CD1c-positive myeloid dendritic cell (primary cell): ENCODE measurements at regions not wholly inside any gene's neighbourhood (a gene's known extent, or its start where the extent isn't known, plus 50 kb on each side); places are given as distances from the start of the nearest gene placed in this dataset.
"Not testable (repeated sequence)": the region's sequence is repeated elsewhere in the genome, so short reads cannot be mapped to it uniquely, and the experiment has no call there.

ENCODE experiments used
- DNase-seq: peaks from one replicate; pipeline ENCODE4 v3.0.0-alpha.2; 2016; ENCODE audit errors: extremely low spot score

DNA sequence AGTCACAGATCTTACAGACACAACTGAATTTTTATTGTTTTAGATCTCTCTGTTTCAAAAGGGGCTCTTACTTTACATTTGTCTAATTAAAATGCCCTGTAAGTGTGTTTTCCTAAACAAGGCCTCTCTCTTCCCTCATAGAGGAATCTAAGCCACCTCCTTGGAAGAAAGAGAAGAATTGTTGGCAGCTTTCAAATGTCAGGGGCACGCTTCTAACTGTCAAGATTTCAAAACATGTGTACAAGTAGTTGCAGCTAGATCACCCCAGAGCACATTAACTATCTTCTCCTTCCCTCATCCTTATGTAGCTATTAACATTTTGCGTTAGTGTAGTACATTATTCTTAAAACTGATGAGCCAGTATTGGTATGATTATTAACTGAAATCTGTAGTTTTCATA lies 266.5 kb upstream of the BOD1L1 start:
- DNase-seq: no peak

DNA sequence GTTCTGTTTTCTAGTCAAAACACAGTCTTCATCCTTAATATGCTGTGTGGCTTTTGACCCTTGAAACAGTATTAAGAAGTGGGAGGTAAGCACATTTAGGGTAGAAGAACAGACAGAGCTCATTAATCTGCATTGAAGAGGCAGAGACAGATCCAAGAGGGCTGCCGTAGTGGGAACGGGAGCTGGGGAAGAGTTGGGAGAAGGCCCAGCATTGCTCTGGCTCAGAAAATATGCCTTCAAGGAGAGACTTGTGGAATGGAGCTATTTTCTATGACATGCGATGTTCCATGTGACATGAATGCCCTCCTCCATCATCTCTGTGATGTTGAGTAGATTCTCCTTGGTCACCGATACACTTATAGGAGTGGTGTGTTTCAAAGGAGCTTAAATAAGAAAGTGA lies 273.3 kb upstream of the BOD1L1 start:
- no peak for DNase-seq

DNA sequence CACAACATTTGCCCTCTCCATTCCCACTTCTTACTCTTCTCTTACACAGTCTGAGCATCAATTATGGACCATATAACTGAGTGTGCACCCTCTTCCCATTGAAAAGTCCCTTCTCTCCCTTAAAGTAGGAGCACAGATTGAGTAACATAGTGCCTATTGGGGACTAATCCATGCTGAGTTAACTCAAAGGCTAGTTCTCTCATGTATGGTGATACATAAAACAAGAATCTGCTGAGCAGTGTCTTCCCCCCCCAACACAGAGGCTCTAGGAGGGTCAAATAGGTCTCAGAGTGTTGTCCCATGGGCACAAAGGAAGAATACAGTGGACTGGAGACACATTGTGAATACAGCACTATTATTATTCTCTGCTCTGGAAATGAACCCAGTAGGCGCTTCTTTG lies 274.6 kb upstream of the BOD1L1 start:
- no peak for DNase-seq

DNA sequence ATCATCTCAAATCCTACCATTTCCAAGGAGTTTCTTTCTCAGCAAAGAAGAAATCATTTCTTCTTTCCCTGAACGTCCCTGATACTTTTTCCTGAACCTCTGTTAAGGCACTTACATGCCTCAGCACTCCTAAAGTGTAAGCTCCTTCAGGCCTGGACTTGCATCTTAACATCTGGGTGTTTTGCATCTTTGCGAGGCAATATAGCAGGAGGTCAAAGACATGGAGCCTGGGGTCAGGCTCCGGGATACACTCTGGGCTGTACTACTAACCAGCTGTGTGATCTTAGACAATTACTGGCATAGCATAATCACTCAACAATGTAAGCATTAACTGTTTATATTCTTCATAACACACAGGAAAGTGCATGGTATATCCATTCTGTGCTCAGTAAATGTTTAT lies 275.5 kb upstream of the BOD1L1 start:
- DNase-seq: no peak

DNA sequence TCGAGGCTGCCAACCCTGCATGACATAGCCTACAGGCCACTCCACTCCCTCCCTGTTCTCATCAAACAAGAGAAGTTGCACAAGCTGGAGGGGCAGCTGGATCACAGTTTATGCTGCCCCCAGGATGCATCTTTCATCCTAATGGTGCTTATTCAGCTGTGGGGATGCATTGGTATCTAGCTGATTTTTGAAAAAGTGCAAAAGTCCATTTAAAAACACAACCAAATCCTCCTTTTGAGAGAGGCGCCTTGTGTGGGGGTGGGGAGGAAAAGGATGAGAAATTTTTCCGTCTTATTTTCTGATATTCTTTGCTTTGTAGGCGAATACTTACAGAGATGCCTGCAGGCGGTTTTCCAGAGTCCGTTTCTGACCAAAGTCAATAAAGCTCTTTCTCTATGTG lies 276.4 kb upstream of the BOD1L1 start:
- DNase-seq: no peak

DNA sequence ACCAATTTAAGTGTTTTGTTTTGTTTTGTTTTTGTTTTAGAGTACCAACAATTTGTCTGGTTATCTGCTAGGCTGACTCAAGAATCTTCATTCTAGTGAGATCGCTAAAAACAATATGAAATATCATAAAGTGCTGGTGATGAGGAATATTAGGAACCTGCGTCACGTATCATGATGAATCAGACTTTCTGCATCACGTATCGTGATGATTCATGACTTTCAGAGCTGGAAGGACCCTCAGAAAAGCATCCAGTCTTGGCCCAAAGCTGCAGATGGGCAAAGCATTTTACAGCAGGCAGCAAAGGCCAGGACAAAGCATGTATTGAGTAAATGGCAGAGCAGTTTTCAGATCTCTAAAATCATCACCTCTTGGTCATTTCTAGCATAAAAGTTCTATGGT lies 278.0 kb upstream of the BOD1L1 start:
- no peak for DNase-seq

DNA sequence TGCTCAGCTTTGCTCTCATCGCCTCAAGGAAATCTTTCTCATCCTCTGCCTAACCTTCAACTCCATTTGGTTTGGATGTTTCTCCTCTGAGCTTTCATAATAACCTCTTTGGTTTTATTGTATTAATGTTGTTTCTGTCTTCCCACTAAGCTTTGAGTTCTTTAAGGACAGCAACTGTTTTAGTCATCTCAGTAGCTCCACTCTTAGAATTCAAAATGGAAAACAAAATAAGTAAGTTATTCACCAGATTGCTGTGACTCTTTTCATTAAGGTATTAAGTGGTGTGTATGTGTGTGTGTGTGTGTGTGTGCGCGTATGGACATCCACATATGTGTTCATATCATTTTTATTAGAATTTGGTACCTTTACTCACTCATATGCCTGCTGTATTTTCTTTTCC lies 279.2 kb upstream of the BOD1L1 start:
- DNase-seq: no peak

DNA sequence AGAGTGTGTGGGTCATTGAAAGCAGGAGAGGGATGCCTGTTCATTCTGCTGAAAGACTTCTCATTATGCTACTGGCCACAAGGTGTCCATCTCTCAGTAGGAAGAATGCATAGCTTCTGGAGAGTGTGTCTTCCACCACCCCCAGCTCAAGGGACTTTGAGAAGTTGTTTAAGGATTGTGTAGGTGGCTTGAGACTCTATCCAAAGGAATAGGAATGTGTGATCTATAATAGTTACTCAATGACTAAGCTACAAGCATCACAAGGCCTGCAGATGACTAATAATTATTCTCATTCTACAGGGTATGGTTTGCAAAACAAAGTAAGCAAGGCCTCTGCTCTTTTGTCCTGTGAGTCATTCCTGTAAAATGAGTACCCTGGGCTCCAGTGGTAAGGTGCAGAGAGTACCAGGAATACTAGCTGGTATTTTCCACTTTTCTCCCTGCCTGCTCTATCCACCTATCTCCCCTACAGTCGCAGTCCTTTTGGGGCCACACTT lies 279.8 kb upstream of the BOD1L1 start:
- peak; percentile 7 for DNase-seq

DNA sequence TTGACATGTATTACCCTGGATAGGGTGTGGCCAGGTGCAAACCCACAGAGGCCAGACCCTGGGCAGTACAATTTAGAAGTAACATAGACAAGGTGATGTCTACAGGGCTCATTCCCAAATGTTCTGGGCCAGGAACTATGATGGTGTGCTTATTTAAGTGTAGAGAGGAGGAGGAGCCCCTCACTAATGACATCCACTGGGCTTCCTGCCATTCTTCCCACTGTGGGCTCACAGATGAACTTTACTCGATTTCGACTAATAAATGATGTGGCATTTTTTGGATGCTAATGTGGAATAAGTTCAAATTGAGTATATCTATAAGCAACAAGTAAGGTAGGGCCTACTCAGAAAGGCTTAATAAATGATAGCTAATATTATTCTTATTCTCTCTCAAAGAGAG lies 280.9 kb upstream of the BOD1L1 start:
- no peak for DNase-seq

DNA sequence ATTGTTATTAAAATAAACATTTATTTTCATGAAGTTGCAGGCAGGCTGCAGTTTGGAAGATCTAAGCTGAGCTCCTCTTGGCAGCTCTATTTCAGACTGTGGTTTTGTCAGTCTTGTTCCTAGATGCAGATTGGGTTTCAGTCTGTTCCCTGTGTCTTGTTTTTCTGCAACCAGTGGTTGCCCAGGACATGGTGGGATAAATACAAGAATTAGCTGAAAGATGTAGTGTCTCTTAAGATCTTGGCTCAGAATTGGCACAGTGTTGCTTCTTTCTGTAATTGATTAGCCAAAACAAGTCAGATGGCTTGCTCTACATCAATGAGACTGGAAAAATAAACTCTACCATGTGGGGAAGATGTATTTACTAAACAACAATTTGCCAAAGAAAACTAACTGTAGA lies 283.0 kb upstream of the BOD1L1 start:
- no peak for DNase-seq

DNA sequence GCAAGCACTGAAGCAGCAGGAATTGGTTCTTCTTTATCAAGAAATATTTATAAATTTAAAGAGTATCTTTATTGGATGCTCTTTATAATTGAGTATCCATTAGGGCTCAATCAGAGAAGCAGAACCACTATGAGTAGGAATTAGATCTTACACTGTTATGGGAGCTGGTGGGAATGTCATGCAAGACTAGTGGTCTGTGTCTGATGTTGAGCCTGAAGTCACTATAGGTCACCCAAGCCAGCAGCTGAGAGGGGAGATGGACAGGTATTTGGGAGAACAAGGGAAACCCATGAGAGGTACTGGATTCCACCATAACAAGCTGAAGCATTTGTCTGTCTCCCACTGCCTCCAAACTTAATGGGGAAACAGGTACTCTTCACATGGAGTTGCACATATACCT lies 283.7 kb upstream of the BOD1L1 start:
- no peak for DNase-seq

DNA sequence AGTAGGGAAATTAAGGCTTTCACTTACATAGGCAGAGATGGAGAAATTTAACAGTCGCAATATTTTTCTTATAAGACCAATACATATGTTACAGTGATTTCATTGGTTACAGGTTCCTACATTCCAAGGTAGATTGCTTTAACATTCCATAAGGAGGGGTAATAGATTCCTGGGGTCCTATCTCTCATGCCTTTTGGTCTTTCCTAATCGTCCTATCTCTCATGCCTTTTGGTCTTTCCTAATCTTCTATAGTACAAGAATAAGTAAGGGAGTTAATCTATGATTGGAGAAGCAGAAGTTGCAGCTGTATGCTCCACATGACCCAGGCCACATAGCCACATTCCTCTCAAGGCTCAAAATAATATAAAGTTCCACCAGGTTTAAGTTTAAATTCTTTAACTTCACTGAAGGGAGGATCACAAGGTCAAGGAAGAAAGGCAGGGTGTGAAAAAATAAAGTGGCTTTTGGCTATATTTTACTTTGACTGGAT lies 285.0 kb upstream of the BOD1L1 start:
- DNase-seq: no peak

DNA sequence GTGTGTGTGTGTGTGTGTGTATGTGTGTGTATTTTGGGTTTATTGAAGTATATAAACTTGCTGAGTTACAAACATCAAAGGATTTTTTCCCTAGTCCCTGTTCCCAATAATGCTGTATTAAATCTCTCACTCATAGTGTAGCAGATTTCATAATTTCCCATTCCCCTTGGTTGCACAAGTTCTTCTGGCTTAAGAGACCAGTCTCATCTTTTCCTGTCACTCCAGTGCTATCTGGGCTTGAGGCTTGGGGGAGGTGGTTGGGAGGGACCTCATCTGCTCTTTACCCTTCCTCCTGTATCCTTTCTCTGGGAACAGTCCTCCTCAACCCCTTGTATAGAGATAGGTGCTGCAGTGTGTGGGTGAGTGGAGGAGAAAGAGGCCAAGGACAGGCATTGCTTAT lies 285.4 kb upstream of the BOD1L1 start:
- peak; percentile 8 for DNase-seq

DNA sequence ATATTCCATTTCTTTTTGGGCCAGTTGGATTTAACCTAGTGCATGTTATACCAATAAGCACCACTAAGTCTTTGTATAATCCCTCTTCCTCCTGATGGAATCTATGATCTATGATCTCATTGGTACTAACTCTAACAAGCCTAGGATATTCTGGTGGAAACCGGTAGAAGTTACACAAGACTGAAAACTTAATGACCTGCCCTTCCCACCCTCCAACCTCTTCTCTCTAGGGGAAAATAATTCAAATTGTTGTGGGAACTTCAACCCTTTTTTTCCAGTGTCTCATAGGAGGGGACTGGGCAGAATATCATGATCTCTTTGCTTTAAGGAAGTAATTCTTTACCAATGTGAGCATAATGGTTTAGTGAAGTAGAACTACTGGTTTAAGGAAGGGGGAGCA lies 289.5 kb upstream of the BOD1L1 start:
- DNase-seq: no peak

DNA sequence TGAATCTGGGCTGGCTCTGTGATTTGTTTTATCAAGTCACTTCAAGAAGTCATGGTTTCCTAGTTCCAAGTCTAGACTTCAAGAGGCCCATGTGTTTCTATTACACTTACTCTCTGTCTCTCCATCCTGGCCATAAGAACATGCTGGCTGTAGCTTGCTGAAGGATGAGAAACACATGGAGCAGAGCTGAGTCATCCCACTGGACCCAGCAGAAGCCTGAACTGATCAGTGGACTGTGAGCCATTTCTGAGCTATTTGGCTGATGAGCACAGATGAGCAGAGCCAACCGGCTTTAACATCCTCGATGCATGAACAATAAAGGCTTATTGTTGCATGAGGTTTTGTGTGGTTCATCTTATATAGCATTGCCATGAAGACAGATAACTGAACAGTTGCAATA lies 290.6 kb upstream of the BOD1L1 start:
- DNase-seq: no peak

DNA sequence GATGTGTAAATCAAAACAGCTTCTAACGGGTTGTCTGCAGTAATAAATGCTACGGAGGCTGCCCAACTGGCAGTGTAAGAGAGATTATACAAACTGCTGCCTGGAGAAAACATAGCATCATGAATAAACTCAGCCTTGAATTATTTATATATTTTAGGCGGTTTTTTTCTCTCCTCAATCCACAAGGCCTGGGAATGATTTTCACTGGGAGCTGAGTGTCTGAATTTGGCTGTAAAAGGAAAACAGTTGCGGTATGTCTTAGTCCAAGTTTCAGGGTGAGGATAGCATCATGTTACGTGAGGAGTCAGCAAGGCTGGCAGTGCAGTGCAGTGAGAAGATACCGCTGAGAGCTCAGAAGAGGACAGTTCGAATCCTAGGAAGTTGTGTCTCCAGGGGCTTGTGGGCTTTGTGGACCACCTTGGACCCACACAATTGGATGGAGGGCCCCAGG lies 291.5 kb upstream of the BOD1L1 start:
- no peak for DNase-seq

DNA sequence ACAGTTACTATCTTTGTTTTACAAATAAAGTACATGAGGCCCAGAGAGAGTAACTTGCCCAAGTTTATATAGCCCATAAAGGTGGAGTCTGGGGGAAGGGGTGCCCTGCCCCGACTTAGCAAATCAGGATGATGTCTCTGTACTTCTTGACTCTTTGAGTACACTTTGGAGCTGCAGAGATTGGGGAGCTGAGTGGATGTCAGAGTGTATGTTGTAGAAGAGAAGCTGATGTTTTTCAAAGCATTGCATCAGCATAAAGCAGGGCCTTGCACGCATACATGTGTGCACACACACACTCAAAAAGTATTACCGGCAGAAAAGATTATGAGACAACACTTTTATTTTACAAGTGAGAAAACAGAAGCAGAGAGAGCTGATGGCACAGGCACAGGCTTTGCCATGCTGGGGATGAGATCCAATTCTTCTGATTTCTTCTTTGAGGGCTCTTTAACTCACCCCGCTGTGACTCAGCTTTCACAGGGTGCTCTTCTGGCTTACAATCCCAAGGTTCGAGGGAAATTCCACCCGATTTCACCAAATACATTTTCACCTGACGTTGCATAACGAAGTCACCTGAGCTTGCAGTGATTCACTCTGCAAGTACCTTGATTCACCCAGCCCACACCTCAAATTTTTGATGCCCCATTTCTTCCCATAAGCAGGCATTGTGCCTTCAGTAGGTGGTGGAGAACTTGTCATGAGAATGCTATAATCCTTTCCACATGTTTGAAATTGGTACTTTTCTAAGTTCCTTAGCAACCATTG lies 292.8 kb upstream of the BOD1L1 start:
- DNase-seq: no peak

DNA sequence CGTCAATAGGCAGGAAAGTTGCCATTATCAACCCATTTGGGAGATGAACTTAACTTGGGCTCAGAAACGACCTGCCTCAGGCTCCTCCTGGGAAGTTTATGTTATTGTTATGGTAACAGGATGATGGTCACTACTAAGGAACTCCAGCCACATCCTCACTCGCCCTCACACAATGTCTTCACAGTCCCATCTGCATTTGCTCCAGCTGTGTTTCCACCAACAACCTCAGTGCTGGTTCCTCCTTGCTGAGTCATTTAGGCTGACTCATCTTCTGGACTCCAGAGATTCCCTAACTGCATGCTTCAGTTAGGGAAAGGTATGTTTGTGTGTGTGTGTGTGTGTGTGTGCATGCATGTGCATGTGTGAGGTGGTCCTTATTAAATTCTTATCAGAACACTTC lies 293.4 kb upstream of the BOD1L1 start:
- peak; percentile 66 for DNase-seq

DNA sequence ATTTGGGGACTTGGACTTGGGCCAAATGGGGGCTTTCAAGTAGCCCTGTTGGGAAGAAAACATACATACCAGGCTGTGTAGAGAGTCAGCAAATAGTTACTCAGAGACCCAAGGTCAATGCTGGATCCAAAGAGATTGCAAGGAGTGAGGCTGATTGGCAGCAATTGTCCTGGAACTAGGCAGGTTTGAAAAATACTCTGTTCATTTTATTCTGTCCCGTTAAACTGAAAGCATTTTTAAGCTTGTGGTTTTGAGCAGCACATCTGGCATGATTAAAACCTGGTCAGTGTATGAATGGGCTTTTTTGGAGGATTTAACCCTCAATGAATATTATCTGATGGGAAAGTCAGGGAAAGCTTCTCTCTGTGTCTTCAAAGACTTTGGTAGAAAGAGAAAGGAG lies 294.3 kb upstream of the BOD1L1 start:
- no peak for DNase-seq

DNA sequence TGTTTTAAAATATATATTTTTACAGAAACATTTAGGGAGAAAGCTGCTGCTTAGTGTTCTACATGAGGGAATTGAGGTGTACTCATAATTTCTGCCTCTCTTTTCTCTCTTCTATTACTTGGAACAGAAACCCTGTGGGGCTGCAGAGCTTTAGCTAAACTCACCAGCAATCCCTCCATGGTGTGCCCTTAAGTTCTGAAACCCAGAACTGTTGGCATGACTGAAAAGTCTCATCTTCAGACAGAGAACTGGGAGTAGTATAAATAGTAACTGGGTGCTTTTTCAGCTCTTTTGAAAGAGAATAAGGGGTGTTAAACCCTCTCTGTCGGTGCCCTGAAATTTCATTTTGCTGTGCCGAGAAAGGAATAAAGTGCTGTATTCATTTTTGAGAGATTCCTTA lies 294.9 kb upstream of the BOD1L1 start:
- no peak for DNase-seq

DNA sequence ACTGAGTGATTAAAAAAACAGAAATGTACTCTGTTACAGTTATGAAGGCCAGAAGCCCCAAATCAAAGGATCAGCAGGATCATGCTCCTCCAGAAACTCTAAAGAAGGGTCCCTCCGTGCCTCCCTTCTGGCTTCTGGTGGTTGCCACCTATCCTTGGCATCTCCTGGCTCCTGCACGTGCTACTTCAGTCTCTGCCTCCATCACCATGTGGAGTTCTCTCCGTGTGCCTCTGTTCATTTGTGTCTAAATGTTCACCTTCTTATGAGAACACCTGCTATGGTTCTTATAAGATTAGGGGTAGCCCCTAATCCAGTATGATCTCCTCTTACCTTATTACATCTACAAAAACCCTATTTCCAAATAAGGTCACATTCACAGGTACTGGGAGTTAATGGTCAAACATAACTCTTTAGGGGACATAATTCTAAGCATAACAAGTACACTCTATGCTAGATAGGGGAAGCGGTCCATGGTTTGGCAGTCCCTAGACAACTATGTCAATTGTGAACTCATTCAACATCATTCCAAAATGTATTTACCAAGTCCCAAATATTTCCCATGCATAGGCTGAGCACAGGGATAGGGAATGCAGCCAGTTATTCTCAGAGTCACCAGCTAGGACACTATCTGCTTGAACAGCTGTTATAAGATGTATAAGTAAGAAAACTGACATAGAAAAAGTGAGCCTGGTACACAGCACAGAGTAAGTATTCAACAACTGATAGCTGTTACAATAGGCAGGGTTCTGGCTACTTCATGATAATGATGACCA lies 295.5 kb upstream of the BOD1L1 start:
- no peak for DNase-seq

DNA sequence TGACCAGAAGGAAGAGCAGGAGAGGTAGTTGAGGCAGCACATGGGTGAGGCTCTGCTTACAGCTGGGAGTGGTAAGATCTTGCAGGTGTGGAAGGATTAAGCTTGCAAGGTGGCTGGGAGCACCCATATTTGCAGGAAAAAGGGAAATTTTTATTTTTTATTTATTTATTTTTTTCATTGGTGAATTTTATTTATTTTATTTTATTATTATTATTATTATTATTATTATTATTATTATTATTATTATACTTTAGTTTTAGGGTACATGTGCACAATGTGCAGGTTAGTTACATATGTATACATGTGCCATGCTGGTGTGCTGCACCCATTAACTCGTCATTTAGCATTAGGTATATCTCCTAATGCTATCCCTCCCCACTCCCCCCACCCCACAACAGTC lies 297.4 kb upstream of the BOD1L1 start:
- DNase-seq: not testable (repeated sequence)

DNA sequence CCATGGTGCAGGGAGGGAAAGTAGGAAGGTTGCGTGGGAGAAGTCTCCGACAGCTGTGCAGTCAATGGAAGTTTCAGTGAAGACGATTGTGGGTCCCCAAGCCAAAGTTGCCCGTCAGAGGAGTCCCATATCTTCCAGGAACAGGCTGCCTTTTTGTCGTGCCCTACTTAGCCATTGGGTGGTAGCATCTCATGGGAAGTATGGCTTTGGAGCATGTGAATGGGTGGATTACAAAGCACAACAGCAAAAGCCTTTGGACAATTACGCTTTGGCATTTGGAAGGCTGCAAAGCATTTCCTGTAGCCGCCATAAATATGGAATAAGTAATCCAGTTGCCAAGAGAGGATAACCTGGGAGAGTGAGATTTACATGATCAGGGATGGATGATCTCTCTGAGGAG lies 300.7 kb upstream of the BOD1L1 start:
- no peak for DNase-seq
